ENCODE measurements at regions not wholly inside any gene's neighbourhood (a gene's known extent, or its start where the extent isn't known, plus 50 kb on each side); places are given as distances from the start of the nearest gene placed in this dataset.

DNA sequence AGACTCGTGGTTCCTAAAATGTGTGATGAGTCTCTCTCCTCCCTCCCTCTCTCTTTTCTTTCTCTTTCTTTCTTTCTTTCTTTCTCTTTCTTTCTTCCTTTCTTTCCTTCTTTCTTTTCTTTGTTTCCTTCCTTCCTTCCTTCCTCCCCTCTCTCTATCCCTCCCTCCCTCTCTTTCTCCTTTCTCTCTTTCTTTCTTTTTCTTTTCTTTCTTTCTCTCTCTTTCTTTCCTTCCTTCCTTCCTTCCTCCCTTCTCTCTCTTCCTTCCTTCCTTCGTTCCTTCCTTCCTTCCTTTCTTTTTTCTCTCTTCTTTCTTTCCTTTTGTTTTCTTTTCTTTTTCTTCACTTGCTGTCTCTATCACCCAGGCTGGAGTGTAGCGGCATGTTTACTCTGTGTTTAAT is 290.8 kb downstream of the NFKBIZ start:
- TF ChIP-seq HNF4A (conservative IDR thresholded peaks at IDR 0.05) (no peak), EGR1 (IDR thresholded peaks at IDR 0.05; ENCODE audit: low read depth in 2 of 2) (no peak), TAF1 (conservative IDR thresholded peaks at IDR 0.05) (no peak), CTCF (IDR thresholded peaks at IDR 0.05; ENCODE audit: low read depth, low read length, missing input control) (no peak), RAD21 (IDR thresholded peaks at IDR 0.05) (no peak), MAX (IDR thresholded peaks at IDR 0.05) (no peak), JUND (IDR thresholded peaks at IDR 0.05) (no peak)
- TF ChIP-seq, protein P1, sequence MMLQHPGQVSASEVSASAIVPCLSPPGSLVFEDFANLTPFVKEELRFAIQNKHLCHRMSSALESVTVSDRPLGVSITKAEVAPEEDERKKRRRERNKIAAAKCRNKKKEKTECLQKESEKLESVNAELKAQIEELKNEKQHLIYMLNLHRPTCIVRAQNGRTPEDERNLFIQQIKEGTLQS (IDR thresholded peaks at IDR 0.05): no peak
- TF ChIP-seq, protein P2, sequence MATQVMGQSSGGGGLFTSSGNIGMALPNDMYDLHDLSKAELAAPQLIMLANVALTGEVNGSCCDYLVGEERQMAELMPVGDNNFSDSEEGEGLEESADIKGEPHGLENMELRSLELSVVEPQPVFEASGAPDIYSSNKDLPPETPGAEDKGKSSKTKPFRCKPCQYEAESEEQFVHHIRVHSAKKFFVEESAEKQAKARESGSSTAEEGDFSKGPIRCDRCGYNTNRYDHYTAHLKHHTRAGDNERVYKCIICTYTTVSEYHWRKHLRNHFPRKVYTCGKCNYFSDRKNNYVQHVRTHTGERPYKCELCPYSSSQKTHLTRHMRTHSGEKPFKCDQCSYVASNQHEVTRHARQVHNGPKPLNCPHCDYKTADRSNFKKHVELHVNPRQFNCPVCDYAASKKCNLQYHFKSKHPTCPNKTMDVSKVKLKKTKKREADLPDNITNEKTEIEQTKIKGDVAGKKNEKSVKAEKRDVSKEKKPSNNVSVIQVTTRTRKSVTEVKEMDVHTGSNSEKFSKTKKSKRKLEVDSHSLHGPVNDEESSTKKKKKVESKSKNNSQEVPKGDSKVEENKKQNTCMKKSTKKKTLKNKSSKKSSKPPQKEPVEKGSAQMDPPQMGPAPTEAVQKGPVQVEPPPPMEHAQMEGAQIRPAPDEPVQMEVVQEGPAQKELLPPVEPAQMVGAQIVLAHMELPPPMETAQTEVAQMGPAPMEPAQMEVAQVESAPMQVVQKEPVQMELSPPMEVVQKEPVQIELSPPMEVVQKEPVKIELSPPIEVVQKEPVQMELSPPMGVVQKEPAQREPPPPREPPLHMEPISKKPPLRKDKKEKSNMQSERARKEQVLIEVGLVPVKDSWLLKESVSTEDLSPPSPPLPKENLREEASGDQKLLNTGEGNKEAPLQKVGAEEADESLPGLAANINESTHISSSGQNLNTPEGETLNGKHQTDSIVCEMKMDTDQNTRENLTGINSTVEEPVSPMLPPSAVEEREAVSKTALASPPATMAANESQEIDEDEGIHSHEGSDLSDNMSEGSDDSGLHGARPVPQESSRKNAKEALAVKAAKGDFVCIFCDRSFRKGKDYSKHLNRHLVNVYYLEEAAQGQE (IDR thresholded peaks at IDR 0.05): no peak
